WTC11 (cell line): ENCODE measurements at regions not wholly inside any gene's neighbourhood (a gene's known extent, or its start where the extent isn't known, plus 50 kb on each side); places are given as distances from the start of the nearest gene placed in this dataset.

ENCODE experiments used
- ATAC-seq: fragments of 200-7000 bp; cut with Tn5 transposase; 2 replicates; pipeline ENCODE4 v1.10.0; 2021; ENCODE audit warnings: mild to moderate bottlenecking, moderate library complexity
- CTCF ChIA-PET: fragments of 300-600 bp; sonication (Branson Sonifier 250); formaldehyde crosslinking; loops from one replicate; lab custom pipeline; 2021; ENCODE audit warnings: antibody characterized with exemption; lab: Charles Lee
- POLR2A ChIA-PET: fragments of 350-600 bp; sonication (Branson Sonifier 250); formaldehyde crosslinking; loops from one replicate; lab custom pipeline; 2021; ENCODE audit warnings: antibody characterized with exemption; lab: Charles Lee
- DNase-seq: peaks from one replicate; pipeline ENCODE4 v3.0.0; 2021; ENCODE audit warnings: low spot score
- H3K27ac Mint-ChIP-seq: 2 replicates; pipeline ENCODE4 v1.8.0; 2021; ENCODE audit warnings: mixed read lengths
- H3K27me3 Mint-ChIP-seq: 2 replicates; pipeline ENCODE4 v1.8.0; 2021; ENCODE audit warnings: low read depth, mild to moderate bottlenecking, moderate library complexity, mixed read lengths
- H3K36me3 Mint-ChIP-seq: 2 replicates; pipeline ENCODE4 v1.8.0; 2021; ENCODE audit warnings: mixed read lengths
- H3K4me1 Mint-ChIP-seq: 2 replicates; pipeline ENCODE4 v1.8.0; 2022; ENCODE audit warnings: mixed read lengths
- H3K4me3 Mint-ChIP-seq: 2 replicates; pipeline ENCODE4 v1.8.0; 2021; ENCODE audit warnings: mild to moderate bottlenecking, moderate library complexity, mixed read lengths
- H3K9me3 Mint-ChIP-seq: 2 replicates; pipeline ENCODE4 v1.8.0; 2021; ENCODE audit warnings: mixed read lengths
- ARID4B ChIP-seq: sonication (generic); formaldehyde crosslinking; IDR thresholded peaks from 2 replicates; pipeline ENCODE4 v1.8.0; 2023; ENCODE audit warnings: missing genetic modification reagents, mild to moderate bottlenecking, borderline replicate concordance
- E2F1 ChIP-seq: sonication (generic); formaldehyde crosslinking; IDR thresholded peaks from 2 replicates; pipeline ENCODE4 v1.8.0; 2022; ENCODE audit warnings: mild to moderate bottlenecking, missing genetic modification reagents
- ELF4 ChIP-seq: sonication (generic); formaldehyde crosslinking; IDR thresholded peaks from 2 replicates; pipeline ENCODE4 v1.8.1; 2022; ENCODE audit warnings: low read depth, mild to moderate bottlenecking, moderate library complexity, missing genetic modification reagents
- ERG ChIP-seq: fragments of 250-450 bp; sonication (Bioruptor Pico); IDR thresholded peaks from 2 replicates; pipeline ENCODE4 v1.8.0; 2021; ENCODE audit warnings: mild to moderate bottlenecking
- IRF1 ChIP-seq: sonication (generic); formaldehyde crosslinking; IDR thresholded peaks from 2 replicates; pipeline ENCODE4 v1.8.0; 2023; ENCODE audit warnings: missing genetic modification reagents
- JAZF1 ChIP-seq: fragments of 250-450 bp; sonication (Bioruptor Pico); IDR thresholded peaks from 2 replicates; pipeline ENCODE4 v1.9.0; 2021; ENCODE audit warnings: moderate library complexity, mild to moderate bottlenecking, inconsistent platforms
- MXD4 ChIP-seq: fragments of 250-450 bp; sonication (Bioruptor Pico); IDR thresholded peaks from 2 replicates; pipeline ENCODE4 v1.8.0; 2021; ENCODE audit warnings: mild to moderate bottlenecking, moderate library complexity, borderline replicate concordance
- NFE2L1 ChIP-seq: sonication (generic); formaldehyde crosslinking; IDR thresholded peaks from 2 replicates; pipeline ENCODE4 v1.8.1; 2023; ENCODE audit warnings: missing genetic modification reagents
- PRDM15 ChIP-seq: sonication (generic); formaldehyde crosslinking; IDR thresholded peaks from 2 replicates; pipeline ENCODE4 v1.8.0; 2022; ENCODE audit warnings: missing genetic modification reagents
- SMAD3 ChIP-seq: sonication (generic); formaldehyde crosslinking; IDR thresholded peaks from 2 replicates; pipeline ENCODE4 v1.8.0; 2022; ENCODE audit warnings: missing genetic modification reagents, mild to moderate bottlenecking, borderline replicate concordance
- SP1 ChIP-seq: sonication (generic); formaldehyde crosslinking; conservative IDR thresholded peaks from 2 replicates; pipeline ENCODE4 v1.8.1; 2022; ENCODE audit warnings: missing genetic modification reagents
- STAT6 ChIP-seq: sonication (generic); formaldehyde crosslinking; conservative IDR thresholded peaks from 2 replicates; pipeline ENCODE4 v1.8.1; 2023; ENCODE audit warnings: mild to moderate bottlenecking, low read depth, missing genetic modification reagents, moderate library complexity
- TCF7 ChIP-seq: sonication (generic); formaldehyde crosslinking; IDR thresholded peaks from 2 replicates; pipeline ENCODE4 v1.8.0; 2022; ENCODE audit warnings: mild to moderate bottlenecking, low read depth, missing genetic modification reagents, moderate library complexity
- TEAD4 ChIP-seq: sonication (generic); formaldehyde crosslinking; IDR thresholded peaks from 2 replicates; pipeline ENCODE4 v1.8.0; 2022; ENCODE audit warnings: mild to moderate bottlenecking, missing genetic modification reagents
- ZMAT4 ChIP-seq: fragments of 250-450 bp; sonication (Bioruptor Pico); IDR thresholded peaks from 2 replicates; pipeline ENCODE4 v1.9.0; 2021; ENCODE audit warnings: mild to moderate bottlenecking
- ZNF396 ChIP-seq: fragments of 250-450 bp; sonication (Bioruptor Pico); IDR thresholded peaks from 2 replicates; pipeline ENCODE4 v1.8.0; 2021; ENCODE audit warnings: mild to moderate bottlenecking, moderate library complexity, borderline replicate concordance
- ZNF423 ChIP-seq: fragments of 250-450 bp; sonication (Bioruptor Pico); IDR thresholded peaks from 2 replicates; pipeline ENCODE4 v2.1.2; 2022; ENCODE audit warnings: mild to moderate bottlenecking, moderate library complexity
- ZNF512 ChIP-seq: sonication (generic); formaldehyde crosslinking; IDR thresholded peaks from 2 replicates; pipeline ENCODE4 v1.8.1; 2022; ENCODE audit warnings: missing genetic modification reagents, borderline replicate concordance
- ZNF671 ChIP-seq: fragments of 250-450 bp; sonication (Bioruptor Pico); IDR thresholded peaks from 2 replicates; pipeline ENCODE4 v1.8.0; 2021; ENCODE audit warnings: mild to moderate bottlenecking

- POLR2A ChIA-PET, result no interaction called here
- DNase-seq (no peak), ATAC-seq (no peak)
- Mint-ChIP-seq H3K4me1 (no peaks in the 10 kb centered on the region), H3K4me3 (no peak overlapping the region), H3K36me3 (no peaks in the 10 kb centered on the region), H3K27ac (no peak overlapping the region), H3K9me3 (peaks cover 5% of the 10 kb centered on the region), H3K27me3 (no peaks in the 10 kb centered on the region)
- TF ChIP-seq ELF4 (CRISPR knock-in tag) (no peak), IRF1 (CRISPR knock-in tag) (no peak), ERG (CRISPR knock-in tag) (no peak), E2F1 (CRISPR knock-in tag) (no peak), ARID4B (CRISPR knock-in tag) (no peak), SP1 (no peak), JAZF1 (CRISPR knock-in tag) (no peak), SMAD3 (CRISPR knock-in tag) (no peak)
- CTCF ChIA-PET, result no interaction called here
Observed at GRCh38 chr4:183576701-183577404, 72.0 kb downstream of the ING2 start.

- POLR2A ChIA-PET, result no interaction called here
- H3K27ac Mint-ChIP-seq, result no peak overlapping the region
- no peak for DNase-seq
- CTCF ChIA-PET, result no interaction called here
- no peaks in the 10 kb centered on the region for H3K4me1 Mint-ChIP-seq
- no peak overlapping the region for H3K4me3 Mint-ChIP-seq
- no peak for ATAC-seq
- H3K27me3 Mint-ChIP-seq, result no peaks in the 10 kb centered on the region
- peaks cover 19% of the 10 kb centered on the region for H3K9me3 Mint-ChIP-seq
- no peaks in the 10 kb centered on the region for H3K36me3 Mint-ChIP-seq
- TF ChIP-seq STAT6, result no peak
- no peak for TF ChIP-seq PRDM15 (CRISPR knock-in tag)
- TF ChIP-seq ZNF423 (CRISPR knock-in tag), result no peak
- no peak for TF ChIP-seq ZNF396 (CRISPR knock-in tag)
- no peak for TF ChIP-seq TCF7 (CRISPR knock-in tag)
- TF ChIP-seq ZMAT4 (CRISPR knock-in tag), result no peak
- TF ChIP-seq MXD4 (CRISPR knock-in tag), result no peak
- no peak for TF ChIP-seq TEAD4
- no peak for TF ChIP-seq NFE2L1
- no peak for TF ChIP-seq ZNF512
- TF ChIP-seq ZNF671 (CRISPR knock-in tag), result no peak
Observed at GRCh38 chr4:183580370-183580769, 75.5 kb downstream of the ING2 start.
